ENCODE measurements at regions not wholly inside any gene's neighbourhood (a gene's known extent, or its start where the extent isn't known, plus 50 kb on each side); places are given as distances from the start of the nearest gene placed in this dataset.

DNA sequence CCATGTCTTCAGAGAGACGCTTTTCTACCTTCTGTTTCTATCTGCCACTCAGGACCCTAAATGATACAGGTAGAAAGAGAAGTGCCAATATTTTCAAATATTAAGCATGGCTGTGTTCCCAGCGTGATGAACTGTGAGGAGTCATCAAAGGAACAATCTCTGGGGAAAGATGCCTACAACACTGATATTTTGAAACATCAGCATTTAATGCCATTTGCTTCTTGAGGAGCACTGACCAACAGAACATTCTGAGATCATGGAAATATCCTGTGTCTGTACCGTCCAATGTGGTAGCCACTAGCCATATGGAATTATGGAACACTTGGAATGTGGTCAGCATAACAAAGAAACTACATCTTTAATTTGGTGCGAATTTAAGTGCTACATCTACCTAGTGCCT lies 117.9 kb upstream of the COL6A5 start:
- TF ChIP-seq CTCF (IDR thresholded peaks at IDR 0.05; ENCODE audit: insufficient read depth, low read length, poor library complexity, severe bottlenecking) = no peak
- Histone ChIP-seq H3K36me3 (ENCODE audit: control insufficient read depth, insufficient read depth, low read length) (no peaks in the 10 kb centered on the region), H3K4me3 (replicated peaks; ENCODE audit: low read depth, low read length) (no peak overlapping the region), H3K27me3 (replicated peaks; ENCODE audit: control insufficient read depth, insufficient read depth, low read length) (no peaks in the 10 kb centered on the region)
- DNase-seq (ENCODE audit: extremely low read depth, insufficient read length) = no peak

- H3K36me3 ChIP-seq (ENCODE audit: control insufficient read depth, insufficient read depth, low read length) = no peaks in the 10 kb centered on the region
- no peak overlapping the region for H3K4me3 ChIP-seq (replicated peaks; ENCODE audit: low read depth, low read length)
- peaks cover 2% of the 10 kb centered on the region; the same call in 1 of the 2 replicates for H3K27me3 ChIP-seq (replicated peaks; ENCODE audit: control insufficient read depth, insufficient read depth, low read length)
- no peak for DNase-seq (ENCODE audit: extremely low read depth, insufficient read length)
- peak; percentile 36 for TF ChIP-seq CTCF (IDR thresholded peaks at IDR 0.05; ENCODE audit: insufficient read depth, low read length, poor library complexity, severe bottlenecking)
Measured at GRCh38 chr3:130242850-130243569, 102.5 kb upstream of the COL6A5 start.

GRCh38 chr3:130243808-130244207 lies 101.7 kb upstream of the COL6A5 start:
- Histone ChIP-seq H3K4me3 (replicated peaks; ENCODE audit: low read depth, low read length) (no peak overlapping the region), H3K36me3 (ENCODE audit: control insufficient read depth, insufficient read depth, low read length) (no peaks in the 10 kb centered on the region), H3K27me3 (replicated peaks; ENCODE audit: control insufficient read depth, insufficient read depth, low read length) (peaks cover 2% of the 10 kb centered on the region; the same call in 1 of the 2 replicates)
- no peak for TF ChIP-seq CTCF (IDR thresholded peaks at IDR 0.05; ENCODE audit: insufficient read depth, low read length, poor library complexity, severe bottlenecking)
- no peak for DNase-seq (ENCODE audit: extremely low read depth, insufficient read length)

DNA sequence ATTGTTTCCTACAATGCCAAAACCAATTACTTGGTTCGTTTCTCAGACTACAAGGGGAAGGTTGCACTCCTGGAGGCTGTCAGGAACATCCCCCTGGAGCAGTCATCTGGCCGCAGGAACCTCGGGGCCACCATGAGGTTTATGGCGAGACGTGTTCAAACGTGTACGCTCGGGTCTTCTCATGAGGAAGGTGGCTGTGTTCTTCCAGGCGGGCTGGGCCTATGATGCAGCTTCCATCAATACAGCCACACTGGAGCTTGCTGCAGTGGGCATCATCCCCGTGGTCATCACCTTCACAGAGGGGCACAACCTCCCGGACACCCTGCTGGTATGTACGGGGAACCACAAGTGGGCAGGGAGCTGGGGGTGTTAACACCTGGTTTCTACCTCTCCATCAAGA lies 94.5 kb upstream of the COL6A5 start:
- DNase-seq (ENCODE audit: extremely low read depth, insufficient read length) = no peak
- Histone ChIP-seq H3K27me3 (replicated peaks; ENCODE audit: control insufficient read depth, insufficient read depth, low read length) (no peaks in the 10 kb centered on the region), H3K4me3 (replicated peaks; ENCODE audit: low read depth, low read length) (no peak overlapping the region), H3K36me3 (ENCODE audit: control insufficient read depth, insufficient read depth, low read length) (no peaks in the 10 kb centered on the region)
- TF ChIP-seq CTCF (IDR thresholded peaks at IDR 0.05; ENCODE audit: insufficient read depth, low read length, poor library complexity, severe bottlenecking) = no peak

DNA sequence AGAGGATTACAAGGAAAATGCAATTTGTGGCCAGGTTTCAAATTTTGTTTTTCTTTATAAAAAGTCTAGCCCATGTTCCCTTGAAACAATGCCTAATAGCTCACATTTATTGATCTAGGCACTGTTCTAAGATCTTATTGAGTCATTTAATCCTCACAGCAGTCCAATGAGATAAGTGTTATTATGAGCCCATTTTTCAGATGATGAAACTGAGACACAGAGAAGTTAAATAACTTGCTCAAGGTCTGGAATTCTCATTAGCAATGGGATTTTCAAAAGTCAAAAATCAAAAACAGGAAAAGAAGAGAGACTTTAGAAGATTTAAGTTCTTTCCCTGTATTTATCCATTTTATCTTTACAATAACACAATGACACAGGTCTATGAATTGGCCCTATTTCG lies 90.0 kb upstream of the COL6A5 start:
- Histone ChIP-seq H3K36me3 (ENCODE audit: control insufficient read depth, insufficient read depth, low read length) (no peaks in the 10 kb centered on the region), H3K27me3 (replicated peaks; ENCODE audit: control insufficient read depth, insufficient read depth, low read length) (no peaks in the 10 kb centered on the region), H3K4me3 (replicated peaks; ENCODE audit: low read depth, low read length) (no peak overlapping the region)
- DNase-seq (ENCODE audit: extremely low read depth, insufficient read length) = no peak
- no peak for TF ChIP-seq CTCF (IDR thresholded peaks at IDR 0.05; ENCODE audit: insufficient read depth, low read length, poor library complexity, severe bottlenecking)
